ENCODE measurements at regions not wholly inside any gene's neighbourhood (a gene's known extent, or its start where the extent isn't known, plus 50 kb on each side); places are given as distances from the start of the nearest gene placed in this dataset.

DNA sequence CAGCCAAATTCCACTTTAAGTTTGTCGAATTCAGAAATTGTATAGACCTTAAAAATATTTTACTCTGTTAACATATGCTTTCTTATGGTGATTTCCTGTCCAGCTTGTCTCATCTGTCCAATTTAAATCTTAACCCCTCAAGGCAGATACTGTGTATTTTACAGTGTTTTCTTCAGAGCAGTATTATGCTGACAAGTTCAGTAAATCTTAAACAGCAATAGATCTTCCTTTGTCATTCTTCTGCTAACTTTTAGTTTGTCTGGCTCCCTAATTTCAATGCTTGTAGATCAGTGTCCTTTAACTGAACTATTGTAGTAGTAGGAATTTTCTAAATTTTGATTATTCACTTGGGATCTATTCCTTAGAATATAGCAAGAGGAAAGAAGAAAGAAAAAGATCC, 52.8 kb upstream of the MEIS1 start:
- DNase-seq, result no peak

DNA sequence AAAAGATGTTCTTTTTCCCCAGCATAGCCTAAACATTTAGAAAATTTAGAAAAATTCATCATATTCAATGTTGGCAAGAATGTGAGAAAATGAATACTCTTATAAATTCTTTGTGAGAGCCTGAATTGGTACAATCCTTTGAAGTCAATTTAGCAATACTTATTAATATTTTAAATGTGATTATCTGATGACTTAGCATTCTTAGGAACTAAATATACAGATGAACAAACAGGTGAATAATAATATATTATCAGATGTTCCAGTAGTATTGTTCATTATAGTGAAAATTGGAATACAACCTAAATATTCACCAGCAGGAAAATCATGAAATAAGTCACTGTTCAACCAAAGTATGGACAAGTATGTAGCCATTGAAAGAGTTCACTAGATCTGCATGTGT, 55.5 kb upstream of the MEIS1 start:
- DNase-seq, result no peak

DNA sequence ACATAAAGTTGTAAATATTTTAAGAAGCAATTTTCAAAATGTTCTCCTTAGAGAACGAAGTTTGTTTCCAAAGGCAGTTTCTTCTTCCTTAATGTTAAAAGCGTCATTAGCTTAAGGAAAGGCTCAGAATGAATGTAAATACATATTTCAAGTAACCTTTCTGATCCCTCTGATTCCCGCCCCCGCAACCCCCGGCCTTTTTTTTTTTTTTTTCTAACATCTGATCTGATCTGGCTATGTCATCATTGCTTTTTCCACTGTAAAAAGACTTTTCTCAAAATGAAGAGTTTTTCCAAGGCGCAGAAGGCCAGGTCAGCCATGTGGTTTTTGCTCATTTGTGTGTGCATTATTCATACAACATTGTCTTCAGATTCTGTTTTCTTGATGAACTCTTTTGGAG, 57.1 kb upstream of the MEIS1 start:
- DNase-seq, result no peak

DNA sequence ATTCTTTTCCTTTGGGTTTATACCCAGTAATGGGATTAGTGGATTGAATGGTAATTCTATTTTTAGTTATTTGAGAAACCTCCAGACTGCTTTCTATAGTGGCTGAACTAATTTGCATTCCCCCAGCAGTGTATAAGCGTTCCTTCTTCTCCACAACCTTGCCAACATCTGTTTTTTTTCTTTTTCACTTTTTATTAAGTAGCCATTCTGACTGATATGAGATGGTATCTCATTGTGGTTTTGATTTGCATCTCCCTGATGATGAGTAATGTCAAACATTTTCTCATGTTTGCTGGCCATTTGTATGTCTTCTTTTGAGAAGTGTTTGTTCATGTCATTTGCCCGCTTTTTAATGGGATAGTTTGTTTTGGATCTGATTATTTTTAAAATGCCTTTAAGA, 64.1 kb upstream of the MEIS1 start:
- DNase-seq, result no peak

DNA sequence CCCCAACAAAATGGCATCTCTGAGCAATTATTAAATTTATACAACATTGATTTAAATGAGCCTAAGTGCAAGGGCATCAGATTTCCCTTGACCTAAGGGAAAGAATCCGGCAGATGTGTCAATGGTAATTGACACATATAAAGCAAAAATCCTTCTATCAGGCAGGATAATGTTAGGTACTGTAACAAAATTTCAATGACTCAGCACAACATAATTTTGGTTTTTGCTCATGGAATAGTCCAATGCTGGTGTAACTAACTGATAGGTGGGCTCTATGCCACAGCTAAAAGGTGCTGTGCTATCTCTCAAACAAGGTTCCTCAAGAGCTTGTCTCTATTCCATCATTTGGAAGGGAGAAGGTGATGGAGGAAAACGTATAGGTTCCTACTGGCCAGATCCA, 68.3 kb upstream of the MEIS1 start:
- DNase-seq, result no peak

DNA sequence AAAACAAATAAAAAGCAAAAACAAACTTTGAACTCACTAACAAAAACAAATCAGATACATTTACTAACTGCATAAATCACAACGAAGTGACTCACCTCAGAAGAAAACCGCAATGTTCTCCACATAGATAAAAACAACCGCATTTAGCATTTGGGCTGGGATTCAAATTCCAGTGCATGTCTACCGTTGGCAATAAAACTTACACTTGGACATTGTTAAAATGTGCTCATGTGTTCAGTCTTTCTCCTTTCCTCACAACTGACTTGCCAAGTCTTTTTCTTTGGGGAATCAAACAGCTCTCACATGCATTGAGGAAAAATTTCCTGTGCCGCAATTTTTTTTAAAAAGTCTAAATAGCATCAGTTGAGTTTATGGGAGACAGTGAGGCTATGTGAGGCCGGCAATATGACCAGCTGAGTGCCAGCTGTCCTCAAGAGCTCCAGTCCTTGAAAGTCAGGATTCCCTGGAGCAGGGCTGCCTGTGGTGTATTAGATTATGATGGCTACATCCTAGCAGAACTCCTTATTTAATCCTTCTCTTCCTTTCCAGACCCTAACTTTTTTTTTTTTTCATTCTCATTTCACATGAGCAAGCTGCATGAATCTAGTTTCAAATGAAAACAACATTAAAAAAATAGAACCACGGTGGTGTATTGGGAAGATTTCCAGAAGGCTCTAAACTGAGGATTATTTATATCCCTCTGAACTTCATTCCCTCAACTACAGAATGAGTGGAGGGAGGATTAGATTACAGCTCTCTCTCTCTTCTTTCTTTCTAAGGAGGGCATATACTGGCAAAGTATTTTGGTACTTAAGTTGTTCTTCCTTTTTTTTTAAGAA, 70.2 kb upstream of the MEIS1 start:
- no peak for DNase-seq

DNA sequence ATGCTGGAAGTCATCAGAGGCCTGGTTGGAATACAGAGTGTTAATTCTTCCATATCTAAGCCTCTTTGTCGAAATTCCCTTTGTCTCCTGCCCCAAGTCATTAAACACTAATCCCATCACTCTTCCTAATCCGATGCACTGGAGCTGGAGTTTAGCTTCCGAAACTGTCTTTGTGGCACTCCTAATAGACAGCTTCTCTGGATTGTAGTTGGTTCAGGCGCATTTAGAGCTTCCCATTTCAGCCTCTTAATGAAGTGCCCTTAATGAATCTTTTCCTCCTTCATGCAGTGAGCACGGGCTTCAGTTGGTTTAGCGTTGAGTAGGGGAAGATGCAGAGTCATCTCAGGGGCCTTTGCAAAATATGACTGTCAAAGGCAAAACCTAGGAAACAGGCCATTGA, 72.2 kb upstream of the MEIS1 start:
- no peak for DNase-seq

DNA sequence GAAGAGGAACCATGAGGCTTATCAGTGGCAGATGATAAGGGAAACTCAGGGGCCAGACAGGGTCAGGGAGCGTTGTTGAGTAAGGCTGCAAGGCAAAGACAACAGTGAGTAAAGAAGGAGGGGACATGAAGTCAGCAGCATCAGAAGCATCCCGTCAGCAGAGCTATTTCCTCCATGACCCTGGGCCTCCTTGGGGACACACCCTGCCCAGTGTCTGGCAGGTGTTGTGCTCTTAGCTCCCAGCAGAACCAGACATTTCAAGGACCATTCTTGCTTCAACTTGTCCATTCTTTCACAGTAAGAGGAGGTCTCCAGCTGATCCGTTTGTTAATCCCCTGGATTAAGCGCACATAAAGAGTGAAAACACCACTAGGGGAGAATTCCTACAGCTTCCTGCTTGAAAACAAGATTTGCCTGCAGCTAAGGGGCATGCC, 88.7 kb upstream of the MEIS1 start:
- no peak for DNase-seq

DNA sequence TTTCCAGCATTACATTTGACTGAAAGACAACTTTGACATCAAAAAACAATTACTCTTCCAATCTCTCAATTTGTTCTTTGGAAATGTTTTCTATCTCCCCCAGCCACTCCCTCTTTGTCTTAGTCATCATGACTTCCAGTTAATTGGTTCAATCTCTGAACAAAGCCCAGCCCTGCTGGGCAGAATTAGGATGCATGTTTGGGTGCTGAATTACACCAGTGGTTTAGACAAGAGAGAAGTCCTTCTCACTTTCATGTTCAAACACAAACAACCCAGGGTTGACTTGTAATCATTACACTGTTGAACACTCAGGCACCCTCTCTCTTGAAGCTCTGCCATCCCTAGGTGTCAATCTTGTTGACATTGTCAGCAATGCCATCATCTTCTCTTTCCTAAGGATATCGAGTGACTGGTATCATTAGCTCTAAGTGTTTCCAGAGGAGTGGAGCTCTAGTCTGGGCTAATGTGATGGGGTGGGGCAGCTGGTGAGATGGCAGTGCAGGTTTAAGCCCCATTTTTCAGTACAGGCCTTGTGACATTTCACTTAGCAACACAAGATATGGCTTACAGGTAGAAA, 90.8 kb upstream of the MEIS1 start:
- no peak for DNase-seq

DNA sequence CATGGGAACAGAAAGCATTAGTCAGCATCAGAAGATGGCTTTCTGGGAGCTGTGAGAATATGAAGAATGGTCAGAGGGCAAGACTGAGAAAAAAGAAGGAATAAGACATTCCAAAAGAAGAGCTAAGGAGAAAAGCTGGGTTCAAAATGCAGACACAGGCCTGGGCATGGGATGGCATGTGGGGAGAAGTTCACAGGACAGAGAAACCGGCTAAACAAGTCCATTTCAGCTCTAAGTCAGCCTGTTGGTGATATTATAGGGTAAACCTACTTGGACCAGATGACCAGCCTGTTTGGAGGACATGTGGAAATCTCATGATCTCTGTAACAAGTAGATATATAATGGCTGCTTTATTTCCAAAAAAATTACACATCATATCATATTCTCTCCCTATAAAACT, 91.7 kb upstream of the MEIS1 start:
- DNase-seq, result no peak

DNA sequence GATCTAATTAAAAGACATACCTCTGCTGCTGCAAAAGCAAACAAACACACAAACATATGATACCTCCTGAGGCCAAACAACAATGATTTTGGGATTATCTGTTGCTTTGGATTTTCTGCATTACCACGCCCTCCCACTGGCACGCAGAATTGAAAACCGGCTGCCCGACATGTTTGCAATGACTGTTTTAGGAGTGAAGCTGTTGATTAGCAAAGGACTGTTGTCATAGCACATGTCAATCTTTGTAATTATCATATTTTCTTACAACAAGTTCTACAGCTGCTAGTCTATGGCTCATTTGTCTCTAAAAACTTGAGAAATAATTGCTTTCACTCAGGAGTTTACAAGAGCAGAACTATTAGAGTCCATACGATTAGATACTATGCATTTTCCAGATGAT, 94.4 kb upstream of the MEIS1 start:
- DNase-seq, result no peak

DNA sequence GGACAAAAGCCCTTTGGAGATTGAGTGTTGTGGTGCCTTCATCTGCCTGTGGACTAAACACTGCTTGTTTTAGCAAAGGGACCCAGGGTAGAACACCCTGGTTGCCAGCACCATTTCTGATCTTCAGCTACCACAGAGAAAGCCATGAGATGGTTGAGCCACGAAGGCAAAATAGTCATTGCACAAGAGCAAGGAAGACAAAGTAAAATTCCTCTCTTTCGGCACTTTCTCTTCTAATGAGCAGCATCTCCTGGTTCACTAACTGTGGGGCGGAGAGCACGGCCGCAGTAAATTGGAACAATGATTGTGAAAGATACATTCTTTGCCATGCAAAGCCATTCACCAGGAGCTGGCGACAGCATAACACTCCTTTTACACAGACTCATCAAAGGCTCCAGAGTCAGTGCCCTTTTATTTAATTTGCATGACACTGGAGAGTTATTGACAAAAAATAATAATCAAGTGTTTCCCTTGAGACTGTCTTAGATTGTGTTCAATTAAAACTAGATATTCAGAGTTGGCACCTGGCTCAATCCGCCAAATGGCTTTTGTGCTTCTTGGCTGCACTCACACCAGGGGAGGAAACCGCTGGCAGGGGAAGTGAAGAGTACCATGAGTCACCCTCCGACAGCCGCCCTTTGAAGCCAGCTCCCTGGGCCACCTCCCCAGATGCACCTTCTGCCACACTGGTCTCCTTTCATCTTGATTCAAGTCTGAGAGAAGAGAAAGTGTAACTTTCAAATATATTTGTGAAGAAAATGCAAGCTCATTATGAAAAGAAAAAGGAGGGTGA, 100.5 kb upstream of the MEIS1 start:
- DNase-seq, result no peak

DNA sequence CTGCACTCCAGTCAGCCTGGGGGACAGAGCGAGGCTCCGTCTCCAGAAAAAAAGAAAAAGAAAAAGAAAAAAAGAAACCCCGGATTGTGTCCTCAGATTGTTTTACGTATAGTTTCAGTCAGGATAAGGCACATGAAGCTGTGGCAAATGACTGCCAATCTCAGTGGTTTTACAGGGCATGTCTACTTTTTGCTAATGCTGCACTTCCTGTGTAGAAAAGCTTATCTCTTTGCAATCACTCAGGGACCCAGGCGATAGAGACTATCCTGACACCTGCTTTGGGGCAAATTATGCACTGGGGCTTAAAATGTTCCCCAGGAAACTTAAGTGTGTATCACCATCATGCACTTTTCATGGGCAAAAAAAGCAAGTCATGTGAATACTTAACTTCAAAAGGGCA, 103.7 kb upstream of the MEIS1 start:
- no peak for DNase-seq

DNA sequence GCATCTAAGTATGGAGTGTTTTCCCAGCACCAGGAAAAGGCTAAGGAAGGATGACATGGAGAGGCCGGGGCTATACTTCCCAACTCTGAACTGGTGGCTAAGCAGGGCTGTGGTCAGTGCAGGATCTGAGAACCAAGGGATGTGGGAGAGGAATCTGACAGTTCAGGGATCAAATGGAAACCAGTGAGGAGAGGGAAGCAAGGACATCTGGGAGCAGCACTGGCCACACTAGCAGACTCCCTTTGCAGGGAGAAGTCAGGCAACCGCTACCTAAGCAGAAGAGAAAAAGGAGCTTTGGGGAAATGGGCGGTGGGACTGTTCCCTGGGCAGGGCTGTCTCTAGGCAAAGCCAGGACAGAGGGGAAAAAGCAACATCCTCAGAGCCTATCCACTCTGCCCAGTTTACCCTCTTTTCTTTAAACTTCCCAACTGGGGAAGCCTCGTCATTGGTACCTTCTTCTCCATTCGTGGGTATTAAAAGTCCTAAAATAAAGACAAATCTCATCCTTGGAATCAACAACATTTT, 105.8 kb upstream of the MEIS1 start:
- no peak for DNase-seq

DNA sequence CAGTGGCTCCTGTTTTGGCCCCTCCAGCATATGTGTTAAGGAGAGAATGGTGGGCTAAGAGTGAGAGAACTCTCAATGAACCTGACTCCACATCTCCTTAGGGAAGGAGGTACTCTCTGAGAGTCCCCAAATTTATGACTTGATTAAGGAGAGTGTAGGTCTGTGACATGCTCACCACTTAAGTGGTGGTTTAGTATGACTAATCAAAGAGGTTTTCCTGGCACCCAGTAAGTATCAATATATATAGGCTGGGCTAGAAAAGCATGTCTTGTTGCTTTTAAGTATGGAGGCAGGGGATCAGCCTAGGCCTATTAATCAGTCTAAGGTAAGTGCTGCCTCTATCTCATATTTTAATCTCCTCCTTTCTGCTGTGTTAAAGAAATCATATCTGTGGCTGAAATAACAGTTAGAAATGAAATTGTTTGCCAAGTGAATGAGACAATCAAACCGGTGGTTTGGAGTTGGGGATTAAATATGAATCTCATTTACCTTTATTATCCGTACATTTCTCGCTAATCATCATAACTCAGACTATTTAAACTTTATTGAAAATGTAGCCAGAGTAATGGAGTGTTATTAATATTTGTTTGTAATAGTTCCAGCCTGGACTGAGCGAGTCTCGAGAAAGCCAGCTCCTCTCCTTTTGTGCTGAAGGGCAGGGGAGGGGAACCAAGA, 107.7 kb upstream of the MEIS1 start:
- DNase-seq, result no peak

DNA sequence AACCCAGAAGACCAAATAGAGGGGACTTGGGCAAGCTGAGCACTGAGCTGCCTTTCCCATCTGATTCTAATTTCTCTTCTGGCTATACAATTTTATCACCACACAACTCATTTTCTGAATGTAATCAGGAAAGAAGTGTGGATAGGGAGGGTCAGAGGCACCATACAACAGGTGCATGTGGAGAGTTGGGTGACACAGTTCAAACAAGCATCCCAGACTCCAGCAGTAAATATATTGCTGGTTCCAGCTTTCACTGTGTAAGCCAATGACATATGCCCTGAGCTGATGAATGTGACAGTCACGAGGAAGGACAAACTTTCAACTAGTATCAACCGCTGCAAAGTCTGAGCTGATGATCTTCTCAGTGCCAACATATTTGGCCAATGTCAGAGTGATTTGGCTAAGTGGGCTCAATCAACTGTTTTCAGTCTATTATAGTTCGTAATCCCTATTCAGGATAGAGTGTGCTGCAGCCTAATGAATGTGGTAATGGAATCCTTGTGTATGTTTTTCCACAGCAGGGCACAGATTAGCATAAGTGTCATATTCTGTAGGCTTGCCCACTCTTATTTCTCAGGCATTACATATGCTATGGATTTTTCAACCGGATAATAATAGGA, 109.9 kb upstream of the MEIS1 start:
- no peak for DNase-seq

DNA sequence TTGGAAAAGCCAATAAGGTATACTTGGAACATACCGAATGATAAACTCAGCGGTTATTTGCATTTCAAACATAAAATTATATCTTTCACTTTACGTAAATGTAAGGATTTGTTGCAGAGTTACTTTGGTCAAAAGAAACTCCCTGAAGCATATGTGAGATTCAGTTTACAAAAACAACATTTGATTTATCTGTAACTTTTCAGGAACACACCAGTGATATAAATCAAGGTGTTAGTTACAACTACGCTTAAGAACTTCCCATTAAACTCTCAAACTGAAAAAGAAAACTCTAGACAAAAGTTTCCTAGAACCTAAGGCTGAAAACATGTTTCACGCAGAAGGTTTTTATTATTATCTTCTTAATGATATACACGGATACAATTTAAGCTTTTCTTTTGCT, 110.6 kb upstream of the MEIS1 start:
- no peak for DNase-seq

DNA sequence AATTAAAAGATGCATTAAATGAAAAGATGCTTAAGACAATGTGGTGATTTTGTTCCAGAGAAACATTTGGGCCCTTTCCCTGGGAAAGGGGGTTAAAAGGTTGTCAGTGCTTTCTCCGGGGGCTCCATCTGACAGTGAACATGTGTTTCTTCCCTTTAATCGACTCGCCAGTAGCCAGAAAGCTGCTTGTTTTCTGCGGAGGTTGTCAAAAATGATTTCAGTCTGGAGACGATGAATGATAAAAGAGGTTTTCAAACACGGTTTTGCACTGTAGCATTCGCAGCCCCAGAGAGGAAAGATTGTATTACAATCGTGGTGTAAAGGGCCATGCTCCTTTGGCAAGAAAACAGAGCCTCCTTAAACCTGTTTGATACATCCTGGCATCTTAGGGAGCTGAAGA, 111.5 kb upstream of the MEIS1 start:
- DNase-seq, result no peak

DNA sequence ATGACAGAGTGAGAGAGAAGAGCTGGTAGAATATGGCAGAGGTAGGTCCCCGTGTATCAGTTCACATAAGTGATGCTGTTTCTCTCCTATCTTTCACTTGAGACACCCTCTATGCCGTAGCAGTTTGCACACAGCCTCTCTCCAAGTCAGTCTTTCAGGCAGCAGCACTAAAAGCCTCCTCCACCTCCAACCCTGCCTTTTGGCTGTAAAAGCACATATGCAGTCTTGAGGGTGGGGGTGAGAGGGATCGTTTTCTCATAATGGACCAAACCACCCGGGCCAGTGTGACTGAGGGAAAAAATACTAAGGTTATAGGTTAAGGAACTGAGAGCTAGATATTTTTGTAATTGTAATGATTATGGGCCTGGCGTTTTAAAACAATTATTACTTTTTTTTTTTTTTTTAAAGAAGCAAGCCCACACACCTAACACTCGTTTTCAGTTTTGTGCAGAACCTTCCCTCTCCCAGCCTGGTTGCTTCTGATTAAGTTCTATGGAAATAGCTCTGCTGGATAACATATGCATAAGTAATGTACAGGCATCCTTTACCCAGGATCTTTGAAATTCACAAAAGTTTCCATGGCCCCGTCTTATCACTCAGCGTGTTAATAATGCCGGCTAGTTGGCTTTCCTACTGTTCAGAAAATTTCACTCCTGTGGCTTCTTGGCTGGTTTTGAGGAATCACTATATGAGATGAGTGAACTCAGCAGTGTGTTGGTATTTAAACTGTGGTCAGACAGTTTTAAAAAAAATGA, 112.2 kb upstream of the MEIS1 start:
- DNase-seq, result no peak

DNA sequence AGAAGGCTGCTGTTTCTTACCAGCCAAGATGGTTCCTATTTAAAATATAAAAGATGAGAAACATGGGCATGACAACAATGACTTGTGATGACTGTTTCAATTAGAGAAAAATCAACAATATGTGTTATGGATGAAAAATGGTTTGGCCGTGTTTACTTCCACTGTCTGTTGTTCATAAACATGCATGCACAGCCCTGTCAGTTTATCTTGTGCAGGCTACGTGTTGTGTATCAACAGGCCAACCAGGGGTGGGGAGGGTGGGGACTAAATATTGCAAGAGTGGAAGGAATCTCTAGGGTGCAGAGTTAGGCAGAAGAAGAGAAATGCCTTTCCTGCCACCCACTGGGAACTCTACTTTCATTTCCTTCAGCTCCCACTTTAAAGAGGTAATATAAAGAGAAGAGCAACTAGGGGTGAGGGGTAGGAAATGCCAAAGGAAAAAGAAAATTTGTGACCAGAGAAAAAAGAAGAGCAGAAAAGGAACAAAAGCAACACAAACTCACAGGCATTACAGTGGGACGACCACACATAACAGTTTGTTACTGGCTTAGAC, 116.8 kb upstream of the MEIS1 start:
- no peak for DNase-seq

DNA sequence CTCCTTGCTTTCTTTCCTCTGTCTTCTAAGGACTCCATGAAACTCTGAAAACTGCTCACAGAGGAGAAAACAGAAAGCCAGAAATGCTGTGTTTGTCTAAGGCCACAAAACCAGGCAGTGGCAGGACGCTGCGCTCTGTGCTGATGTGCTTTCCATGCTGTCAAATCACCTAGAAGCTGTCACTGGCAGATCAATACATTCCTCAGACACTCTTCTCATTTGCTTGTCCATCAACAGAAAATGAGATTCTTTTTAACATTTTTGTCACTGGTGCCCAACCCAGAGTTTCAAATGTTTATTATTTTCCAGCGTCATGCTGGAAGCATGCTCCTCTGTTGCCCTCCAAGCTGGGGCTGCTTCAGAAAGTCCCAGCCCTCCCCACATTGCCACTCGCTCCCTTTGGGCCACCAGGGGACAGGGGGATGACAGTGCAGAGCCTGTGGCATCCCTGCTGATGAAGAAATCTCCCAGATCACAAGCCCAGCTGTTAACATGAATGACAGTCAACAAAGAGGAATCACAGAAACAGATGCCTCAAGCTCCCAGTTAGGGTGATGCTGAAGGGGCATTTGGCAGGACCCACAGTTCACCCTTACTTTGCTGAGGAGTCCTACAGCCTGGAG, 117.5 kb upstream of the MEIS1 start:
- DNase-seq, result no peak

Data from SHP77 treated with DMSO at 0.1 percent for 48 hours (cell line).